ENCODE measurements at regions not wholly inside any gene's neighbourhood (a gene's known extent, or its start where the extent isn't known, plus 50 kb on each side); places are given as distances from the start of the nearest gene placed in this dataset.

DNA sequence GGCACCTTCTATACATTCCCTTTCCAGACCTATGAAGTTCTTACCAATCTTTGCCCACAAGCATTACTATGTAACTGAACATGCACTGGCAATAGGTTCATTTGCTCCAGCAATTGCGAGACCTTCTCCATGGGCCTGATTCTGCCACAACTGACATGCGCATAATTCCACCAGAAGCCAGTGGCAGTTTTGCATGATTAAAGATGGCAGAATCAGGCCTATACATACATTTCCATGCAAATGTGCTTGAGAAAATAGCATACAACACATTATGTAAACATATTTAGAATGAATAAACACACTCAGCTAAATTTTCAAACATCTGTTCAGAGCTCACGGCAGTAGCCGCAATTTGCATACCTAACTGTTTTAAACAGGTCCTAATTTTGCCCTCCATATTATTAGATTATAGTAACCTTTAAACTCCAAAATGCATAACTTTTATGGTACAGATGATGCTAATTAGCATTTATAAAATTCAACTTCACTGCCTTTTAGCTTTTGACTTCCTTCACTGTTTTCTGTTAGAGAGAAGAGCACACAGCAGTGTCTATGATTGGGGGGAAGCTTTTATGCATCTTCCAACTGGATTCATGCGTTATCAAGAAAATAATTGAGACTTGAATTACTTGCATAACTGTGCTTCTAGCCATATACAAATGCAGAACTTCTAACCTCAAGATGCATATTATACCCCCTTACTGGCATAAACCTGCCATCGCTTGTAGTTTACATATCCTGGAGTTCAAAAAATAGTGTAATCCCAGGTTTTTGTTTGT is 155.3 kb upstream of the CDH19 start:
- TF ChIP-seq, protein P1, sequence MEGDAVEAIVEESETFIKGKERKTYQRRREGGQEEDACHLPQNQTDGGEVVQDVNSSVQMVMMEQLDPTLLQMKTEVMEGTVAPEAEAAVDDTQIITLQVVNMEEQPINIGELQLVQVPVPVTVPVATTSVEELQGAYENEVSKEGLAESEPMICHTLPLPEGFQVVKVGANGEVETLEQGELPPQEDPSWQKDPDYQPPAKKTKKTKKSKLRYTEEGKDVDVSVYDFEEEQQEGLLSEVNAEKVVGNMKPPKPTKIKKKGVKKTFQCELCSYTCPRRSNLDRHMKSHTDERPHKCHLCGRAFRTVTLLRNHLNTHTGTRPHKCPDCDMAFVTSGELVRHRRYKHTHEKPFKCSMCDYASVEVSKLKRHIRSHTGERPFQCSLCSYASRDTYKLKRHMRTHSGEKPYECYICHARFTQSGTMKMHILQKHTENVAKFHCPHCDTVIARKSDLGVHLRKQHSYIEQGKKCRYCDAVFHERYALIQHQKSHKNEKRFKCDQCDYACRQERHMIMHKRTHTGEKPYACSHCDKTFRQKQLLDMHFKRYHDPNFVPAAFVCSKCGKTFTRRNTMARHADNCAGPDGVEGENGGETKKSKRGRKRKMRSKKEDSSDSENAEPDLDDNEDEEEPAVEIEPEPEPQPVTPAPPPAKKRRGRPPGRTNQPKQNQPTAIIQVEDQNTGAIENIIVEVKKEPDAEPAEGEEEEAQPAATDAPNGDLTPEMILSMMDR (IDR thresholded peaks at IDR 0.05), result no peak
- Histone ChIP-seq H3K9me3 (no peaks in the 10 kb centered on the region), H3K4me3 (ENCODE audit: low read depth in 1 of 2, low read length in 1 of 2) (no peak overlapping the region), H3K36me3 (no peaks in the 10 kb centered on the region), H3K27ac (no peak overlapping the region), H3K4me1 (ENCODE audit: control insufficient read depth in 1 of 2, insufficient read depth in 1 of 2, low read depth in 1 of 2, low read length in 1 of 2) (no peaks in the 10 kb centered on the region), H3K27me3 (no peaks in the 10 kb centered on the region)

DNA sequence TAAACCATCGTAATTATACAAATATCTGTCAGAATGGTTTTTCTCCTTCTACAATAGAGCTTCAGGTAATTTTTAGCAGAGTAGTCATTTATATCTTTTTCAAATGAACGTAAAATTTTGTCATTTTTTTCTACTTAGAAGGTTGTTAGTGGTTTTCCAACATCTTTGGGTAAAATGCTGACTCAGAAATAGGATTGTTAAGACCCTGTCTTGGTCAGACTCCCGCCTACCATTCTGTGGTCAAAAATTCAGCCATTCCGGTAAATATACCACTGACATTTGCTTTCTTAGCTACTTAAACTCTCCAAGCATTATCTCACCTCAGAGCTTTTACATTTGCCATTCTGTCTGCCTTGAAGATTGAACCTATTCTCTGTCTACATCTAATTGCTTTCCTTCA is 154.1 kb upstream of the CDH19 start:
- no peaks in the 10 kb centered on the region for H3K9me3 ChIP-seq
- H3K4me1 ChIP-seq (ENCODE audit: control insufficient read depth in 1 of 2, insufficient read depth in 1 of 2, low read depth in 1 of 2, low read length in 1 of 2), result no peaks in the 10 kb centered on the region
- H3K36me3 ChIP-seq, result no peaks in the 10 kb centered on the region
- H3K27me3 ChIP-seq, result no peaks in the 10 kb centered on the region
- H3K27ac ChIP-seq, result no peak overlapping the region
- TF ChIP-seq, protein P1 (IDR thresholded peaks at IDR 0.05), result no peak
- H3K4me3 ChIP-seq (ENCODE audit: low read depth in 1 of 2, low read length in 1 of 2), result no peak overlapping the region

DNA sequence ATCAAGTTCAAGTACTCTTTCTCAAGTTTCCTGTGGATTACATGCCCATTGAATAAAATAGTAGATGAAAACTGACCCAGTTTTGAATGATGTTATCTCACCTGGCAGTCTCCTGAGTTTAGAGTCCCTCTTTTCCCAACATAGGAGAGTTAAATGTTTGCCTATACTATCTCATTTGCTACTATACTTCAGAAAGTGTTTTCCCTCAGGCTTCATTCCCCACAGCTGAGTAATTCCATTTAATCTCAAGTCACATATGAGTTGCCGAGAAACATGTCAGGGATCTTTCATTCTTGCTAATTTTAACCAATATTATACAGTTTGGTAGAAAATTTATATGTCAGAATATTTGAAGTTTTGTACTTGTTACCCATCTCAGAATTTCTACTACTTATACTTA is 150.4 kb upstream of the CDH19 start:
- Histone ChIP-seq H3K4me3 (ENCODE audit: low read depth in 1 of 2, low read length in 1 of 2) (no peak overlapping the region), H3K4me1 (ENCODE audit: control insufficient read depth in 1 of 2, insufficient read depth in 1 of 2, low read depth in 1 of 2, low read length in 1 of 2) (no peaks in the 10 kb centered on the region), H3K27ac (no peak overlapping the region), H3K36me3 (no peaks in the 10 kb centered on the region), H3K27me3 (no peaks in the 10 kb centered on the region), H3K9me3 (no peaks in the 10 kb centered on the region)
- TF ChIP-seq, protein P1 (IDR thresholded peaks at IDR 0.05), result no peak

DNA sequence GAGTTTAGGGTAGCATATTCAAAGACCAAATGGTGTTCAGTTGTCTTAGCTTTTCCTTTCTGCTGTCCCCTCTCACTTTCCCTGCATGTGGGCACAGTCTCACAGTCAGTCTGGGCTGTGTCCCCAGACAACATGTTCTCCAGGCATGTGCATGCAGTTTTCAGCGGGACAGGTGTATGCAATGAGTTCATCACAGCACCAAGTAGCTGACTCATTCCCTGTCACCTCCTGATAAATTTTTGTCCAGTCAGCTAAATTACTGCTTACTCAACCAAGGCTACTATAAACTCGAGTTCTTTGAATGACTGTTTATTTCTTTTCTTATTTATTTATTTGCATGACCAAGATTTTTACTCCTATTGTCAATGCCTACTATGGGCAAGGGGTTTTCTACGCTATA is 148.8 kb upstream of the CDH19 start:
- Histone ChIP-seq H3K27ac (no peak overlapping the region), H3K4me1 (ENCODE audit: control insufficient read depth in 1 of 2, insufficient read depth in 1 of 2, low read depth in 1 of 2, low read length in 1 of 2) (no peaks in the 10 kb centered on the region), H3K27me3 (no peaks in the 10 kb centered on the region), H3K4me3 (ENCODE audit: low read depth in 1 of 2, low read length in 1 of 2) (no peak overlapping the region), H3K36me3 (no peaks in the 10 kb centered on the region), H3K9me3 (no peaks in the 10 kb centered on the region)
- TF ChIP-seq, protein P1 (IDR thresholded peaks at IDR 0.05), result no peak

DNA sequence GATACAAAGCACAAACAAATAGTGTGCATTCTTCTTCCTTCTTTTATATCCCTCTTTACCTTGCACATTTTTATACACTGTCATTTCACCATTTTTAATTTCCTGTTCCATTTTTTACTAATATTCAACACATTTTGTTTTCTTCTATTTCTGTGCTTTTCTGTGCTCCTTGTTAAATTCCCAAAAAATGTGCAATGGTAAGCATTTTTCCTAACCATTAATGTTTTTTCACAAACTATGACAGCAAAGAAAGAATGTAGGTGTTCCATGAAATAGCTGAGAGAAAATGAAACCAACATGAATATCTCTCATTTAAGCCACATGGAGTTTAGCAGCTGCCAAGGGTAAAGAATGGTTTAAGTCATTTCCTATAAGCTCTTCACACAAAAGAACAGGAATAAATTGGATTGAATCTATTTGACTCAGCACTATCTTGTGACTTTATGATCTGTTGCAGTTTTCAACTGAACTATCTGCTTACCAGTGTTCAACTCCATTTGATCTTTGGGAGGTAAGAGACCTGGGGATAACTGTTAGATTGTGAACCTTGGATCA is 145.7 kb upstream of the CDH19 start:
- H3K27ac ChIP-seq, result no peak overlapping the region
- TF ChIP-seq, protein P1 (IDR thresholded peaks at IDR 0.05), result no peak
- H3K4me1 ChIP-seq (ENCODE audit: control insufficient read depth in 1 of 2, insufficient read depth in 1 of 2, low read depth in 1 of 2, low read length in 1 of 2), result no peaks in the 10 kb centered on the region
- H3K36me3 ChIP-seq, result no peaks in the 10 kb centered on the region
- H3K4me3 ChIP-seq (ENCODE audit: low read depth in 1 of 2, low read length in 1 of 2), result no peak overlapping the region
- no peaks in the 10 kb centered on the region for H3K27me3 ChIP-seq
- H3K9me3 ChIP-seq, result no peaks in the 10 kb centered on the region

All from neutrophil (primary cell).